Heart left ventricle (tissue), 13 donors: ENCODE measurements at regions not wholly inside any gene's neighbourhood (a gene's known extent, or its start where the extent isn't known, plus 50 kb on each side); places are given as distances from the start of the nearest gene placed in this dataset.

Experiments
- CTCF ChIP-seq, 12 donors: fragments of 200-600 bp; sonication (generic) in 4 of 12; IDR thresholded peaks; one replicate each; pipeline versions ENCODE4 v1.5.0 to v1.8.0; 2018 to 2022; ENCODE audit warnings: antibody characterized with exemption in 12 of 12, mild to moderate bottlenecking in 5 of 12
- POLR2A ChIP-seq, 2 donors: fragments of 450-650 bp; IDR thresholded peaks; one replicate each; pipeline ENCODE4 v1.6.1; 2017; ENCODE audit warnings: antibody characterized with exemption in 2 of 2, mild to moderate bottlenecking in 2 of 2, moderate library complexity in 2 of 2
- donor health status: ischemic (EF 13 %, LVEDD 7.1; RV severe dilation, severe dysfunction).
- donor health status: DM: no; HTN: yes; CAD: no.
- donor health status: DM: no; HTN: no; CAD: no.
- donor health status: ischemic (EF 25% LVEDD 6.9; RV normal size, moderate dysfunction).
- donor health status: ischemic (EF 25% LVEDD 5.7; RV mildly dilated, moderate dysfunction).
- donor health status: ischemic (EF 35%, LVEDD 5.7; RV mildly dilated, moderate dysfunction).
- donor health status: nonischemic (EF 11% LVEDD 7.7; RV severe dilation, severe dysfunction).
- donor health status: DM: yes; HTN: yes; CAD: no.
- donor health status: PGD.
- donor health status: ischemic (EF 29% LVEDD 5.4; RV normal size, mild dysfunction).
- donor health status: nonischemic (EF 23%, LVEDD 6.1; RV moderate dilation, normal function).

GRCh38 chr2:211175956-211176355 is 619.6 kb downstream of the CPS1 start:
- no peak for TF ChIP-seq CTCF (IDR thresholded peaks at IDR 0.05)
- TF ChIP-seq POLR2A (IDR thresholded peaks at IDR 0.05), result no peak
